HL-60 (cell line): ENCODE measurements at regions not wholly inside any gene's neighbourhood (a gene's known extent, or its start where the extent isn't known, plus 50 kb on each side); places are given as distances from the start of the nearest gene placed in this dataset.

Experiments
- DNase-seq, 2 experiments: peaks; one replicate each; pipeline ENCODE4 v3.0.0-alpha.2; 2010 to 2020; ENCODE audit warnings: low read depth in 1 of 2, low spot score in 1 of 2
- H3K27ac ChIP-seq: fragments of 250-450 bp; sonication (Bioruptor Pico); replicated peaks from 2 replicates; pipeline ENCODE4 v1.5.1; 2020; ENCODE audit warnings: mild to moderate bottlenecking, moderate library complexity
- H3K27me3 ChIP-seq: fragments of 250-450 bp; sonication (Bioruptor Pico); 2 replicates; pipeline ENCODE4 v1.5.1; 2021; ENCODE audit warnings: mild to moderate bottlenecking, moderate library complexity; ENCODE audit not compliant: insufficient read depth, poor library complexity, severe bottlenecking
- H3K4me3 ChIP-seq: replicated peaks from 2 replicates; pipeline ENCODE4 v1.5.1; 2011; ENCODE audit warnings: mild to moderate bottlenecking, control low read depth, low read length; ENCODE audit not compliant: insufficient read depth
- GABPA ChIP-seq: IDR thresholded peaks from 2 replicates; pipeline ENCODE4 v1.6.1; 2012; ENCODE audit warnings: low read depth
- POLR2AphosphoS5 ChIP-seq: IDR thresholded peaks from 2 replicates; pipeline ENCODE4 v1.6.1; 2012; ENCODE audit warnings: low read depth
- SPI1 ChIP-seq: IDR thresholded peaks from 2 replicates; pipeline ENCODE4 v1.6.1; 2012; ENCODE audit warnings: low read depth, mild to moderate bottlenecking, borderline replicate concordance
- TF ChIP-seq, protein P1 (sequence below): IDR thresholded peaks from one replicate; pipeline ENCODE4 v1.5.1; 2011; ENCODE audit warnings: low read length, control low read depth, inconsistent platforms; ENCODE audit not compliant: insufficient read depth
- TF ChIP-seq, protein P2 (sequence below): IDR thresholded peaks from 2 replicates; pipeline ENCODE4 v1.6.1; 2012; ENCODE audit warnings: low read depth; ENCODE audit not compliant: insufficient replicate concordance

DNA sequence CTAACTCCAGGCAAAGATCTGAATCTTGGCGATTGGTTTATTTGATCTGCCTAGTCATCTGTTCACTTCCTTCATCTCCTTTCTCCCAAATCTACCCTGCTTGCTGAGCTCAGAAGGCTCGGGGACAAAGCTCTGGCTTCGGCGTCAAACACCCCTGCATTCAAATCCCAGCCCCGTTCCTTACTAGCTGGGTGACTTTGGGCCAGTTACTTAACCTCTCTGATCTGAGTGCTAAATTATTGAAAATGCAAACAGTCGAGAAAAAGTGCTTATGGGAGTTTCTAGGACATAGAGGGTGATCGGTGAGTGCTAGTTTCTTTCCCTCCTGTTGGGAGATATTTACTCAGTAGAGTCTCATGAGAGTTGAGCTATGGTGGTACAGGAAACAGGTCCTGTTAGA is 121.2 kb upstream of the RFLNA start:
- H3K27me3 ChIP-seq, result no peaks in the 10 kb centered on the region
- no peak overlapping the region for H3K4me3 ChIP-seq
- DNase-seq, result no peak
- H3K27ac ChIP-seq, result no peak overlapping the region
- TF ChIP-seq, protein P1, sequence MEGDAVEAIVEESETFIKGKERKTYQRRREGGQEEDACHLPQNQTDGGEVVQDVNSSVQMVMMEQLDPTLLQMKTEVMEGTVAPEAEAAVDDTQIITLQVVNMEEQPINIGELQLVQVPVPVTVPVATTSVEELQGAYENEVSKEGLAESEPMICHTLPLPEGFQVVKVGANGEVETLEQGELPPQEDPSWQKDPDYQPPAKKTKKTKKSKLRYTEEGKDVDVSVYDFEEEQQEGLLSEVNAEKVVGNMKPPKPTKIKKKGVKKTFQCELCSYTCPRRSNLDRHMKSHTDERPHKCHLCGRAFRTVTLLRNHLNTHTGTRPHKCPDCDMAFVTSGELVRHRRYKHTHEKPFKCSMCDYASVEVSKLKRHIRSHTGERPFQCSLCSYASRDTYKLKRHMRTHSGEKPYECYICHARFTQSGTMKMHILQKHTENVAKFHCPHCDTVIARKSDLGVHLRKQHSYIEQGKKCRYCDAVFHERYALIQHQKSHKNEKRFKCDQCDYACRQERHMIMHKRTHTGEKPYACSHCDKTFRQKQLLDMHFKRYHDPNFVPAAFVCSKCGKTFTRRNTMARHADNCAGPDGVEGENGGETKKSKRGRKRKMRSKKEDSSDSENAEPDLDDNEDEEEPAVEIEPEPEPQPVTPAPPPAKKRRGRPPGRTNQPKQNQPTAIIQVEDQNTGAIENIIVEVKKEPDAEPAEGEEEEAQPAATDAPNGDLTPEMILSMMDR, result no peak
- no peak for TF ChIP-seq SPI1
- TF ChIP-seq POLR2AphosphoS5, result no peak
- TF ChIP-seq GABPA, result no peak
- TF ChIP-seq, protein P2, sequence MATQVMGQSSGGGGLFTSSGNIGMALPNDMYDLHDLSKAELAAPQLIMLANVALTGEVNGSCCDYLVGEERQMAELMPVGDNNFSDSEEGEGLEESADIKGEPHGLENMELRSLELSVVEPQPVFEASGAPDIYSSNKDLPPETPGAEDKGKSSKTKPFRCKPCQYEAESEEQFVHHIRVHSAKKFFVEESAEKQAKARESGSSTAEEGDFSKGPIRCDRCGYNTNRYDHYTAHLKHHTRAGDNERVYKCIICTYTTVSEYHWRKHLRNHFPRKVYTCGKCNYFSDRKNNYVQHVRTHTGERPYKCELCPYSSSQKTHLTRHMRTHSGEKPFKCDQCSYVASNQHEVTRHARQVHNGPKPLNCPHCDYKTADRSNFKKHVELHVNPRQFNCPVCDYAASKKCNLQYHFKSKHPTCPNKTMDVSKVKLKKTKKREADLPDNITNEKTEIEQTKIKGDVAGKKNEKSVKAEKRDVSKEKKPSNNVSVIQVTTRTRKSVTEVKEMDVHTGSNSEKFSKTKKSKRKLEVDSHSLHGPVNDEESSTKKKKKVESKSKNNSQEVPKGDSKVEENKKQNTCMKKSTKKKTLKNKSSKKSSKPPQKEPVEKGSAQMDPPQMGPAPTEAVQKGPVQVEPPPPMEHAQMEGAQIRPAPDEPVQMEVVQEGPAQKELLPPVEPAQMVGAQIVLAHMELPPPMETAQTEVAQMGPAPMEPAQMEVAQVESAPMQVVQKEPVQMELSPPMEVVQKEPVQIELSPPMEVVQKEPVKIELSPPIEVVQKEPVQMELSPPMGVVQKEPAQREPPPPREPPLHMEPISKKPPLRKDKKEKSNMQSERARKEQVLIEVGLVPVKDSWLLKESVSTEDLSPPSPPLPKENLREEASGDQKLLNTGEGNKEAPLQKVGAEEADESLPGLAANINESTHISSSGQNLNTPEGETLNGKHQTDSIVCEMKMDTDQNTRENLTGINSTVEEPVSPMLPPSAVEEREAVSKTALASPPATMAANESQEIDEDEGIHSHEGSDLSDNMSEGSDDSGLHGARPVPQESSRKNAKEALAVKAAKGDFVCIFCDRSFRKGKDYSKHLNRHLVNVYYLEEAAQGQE, result no peak

DNA sequence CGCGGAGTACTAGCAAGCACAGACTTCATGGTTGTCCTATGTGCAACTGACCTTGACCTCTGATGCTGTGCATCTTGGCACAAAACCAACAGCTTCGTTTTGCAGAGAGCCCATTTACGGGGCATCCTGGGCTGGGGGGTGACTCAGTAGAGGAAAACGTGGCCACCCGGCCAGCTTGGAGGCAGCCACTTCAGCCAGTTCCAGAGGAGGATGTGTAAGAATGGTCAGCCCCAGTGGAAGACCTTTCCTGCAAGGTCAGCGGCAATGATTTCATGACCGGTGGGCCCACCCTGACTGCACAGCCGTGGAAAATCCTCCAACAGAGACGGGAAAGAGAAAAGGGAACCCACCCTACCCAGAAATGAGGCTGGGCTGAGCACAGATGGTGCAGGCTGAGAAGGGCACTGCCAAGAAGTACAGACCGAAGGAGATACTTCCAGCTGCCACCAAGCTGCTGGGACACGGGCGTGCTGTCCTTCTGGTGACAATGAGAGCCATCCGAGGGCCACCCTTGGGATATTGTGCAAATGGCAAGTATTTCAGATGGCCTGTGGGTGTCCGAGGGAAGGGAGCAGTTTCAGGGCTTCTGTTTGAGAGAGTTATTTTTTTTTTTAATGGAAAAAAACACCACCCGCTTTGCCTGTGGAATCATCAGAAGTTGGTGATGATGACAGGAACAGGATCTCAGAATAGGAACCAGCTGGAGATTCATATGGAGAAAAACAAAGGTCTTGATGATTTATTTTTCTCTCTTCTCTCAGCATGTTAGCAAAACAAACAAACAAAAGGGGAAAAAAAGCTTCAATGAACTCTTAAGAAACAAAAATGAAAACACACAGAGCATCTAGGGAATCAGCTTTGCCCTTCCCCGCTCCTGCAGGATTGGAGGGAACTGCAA is 120.2 kb upstream of the RFLNA start:
- TF ChIP-seq, protein P1, result no peak
- no peak for TF ChIP-seq SPI1
- no peak for TF ChIP-seq GABPA
- TF ChIP-seq, protein P2, result no peak
- no peak for TF ChIP-seq POLR2AphosphoS5
- Histone ChIP-seq H3K4me3 (no peak overlapping the region), H3K27ac (no peak overlapping the region), H3K27me3 (no peaks in the 10 kb centered on the region)
- no peak for DNase-seq

DNA sequence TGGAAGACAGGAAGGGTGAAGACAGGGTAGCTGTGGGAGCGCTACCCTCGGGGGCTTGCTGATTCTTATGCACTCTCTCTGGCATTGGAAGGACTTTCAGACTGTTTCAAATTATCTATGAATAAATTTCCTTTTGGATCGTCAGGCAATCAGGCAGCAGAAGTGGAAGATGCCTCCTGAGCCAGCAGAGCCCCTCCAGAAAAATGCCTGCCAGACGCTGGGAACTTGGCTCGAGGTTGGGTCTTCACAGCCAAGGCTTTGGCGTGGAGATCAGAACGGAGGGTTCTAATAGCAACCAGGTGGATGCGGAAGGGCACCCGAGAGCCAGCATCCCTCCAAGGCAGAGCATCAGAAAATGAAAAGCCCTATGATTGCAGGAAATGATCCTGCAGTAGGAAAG is 119.2 kb upstream of the RFLNA start:
- TF ChIP-seq, protein P1, result no peak
- no peak for TF ChIP-seq GABPA
- no peak for TF ChIP-seq POLR2AphosphoS5
- no peak for TF ChIP-seq SPI1
- TF ChIP-seq, protein P2, result no peak
- Histone ChIP-seq H3K27me3 (no peaks in the 10 kb centered on the region), H3K27ac (no peak overlapping the region), H3K4me3 (no peak overlapping the region)
- DNase-seq, result no peak
